AG20443 (cell line): ENCODE measurements at regions not wholly inside any gene's neighbourhood (a gene's known extent, or its start where the extent isn't known, plus 50 kb on each side); places are given as distances from the start of the nearest gene placed in this dataset.
"Not testable (repeated sequence)": the region's sequence is repeated elsewhere in the genome, so short reads cannot be mapped to it uniquely, and the experiment has no call there.

Source experiments
- DNase-seq: peaks from one replicate; pipeline ENCODE4 v3.0.0; 2012; ENCODE audit warnings: low spot score, mixed read lengths

DNA sequence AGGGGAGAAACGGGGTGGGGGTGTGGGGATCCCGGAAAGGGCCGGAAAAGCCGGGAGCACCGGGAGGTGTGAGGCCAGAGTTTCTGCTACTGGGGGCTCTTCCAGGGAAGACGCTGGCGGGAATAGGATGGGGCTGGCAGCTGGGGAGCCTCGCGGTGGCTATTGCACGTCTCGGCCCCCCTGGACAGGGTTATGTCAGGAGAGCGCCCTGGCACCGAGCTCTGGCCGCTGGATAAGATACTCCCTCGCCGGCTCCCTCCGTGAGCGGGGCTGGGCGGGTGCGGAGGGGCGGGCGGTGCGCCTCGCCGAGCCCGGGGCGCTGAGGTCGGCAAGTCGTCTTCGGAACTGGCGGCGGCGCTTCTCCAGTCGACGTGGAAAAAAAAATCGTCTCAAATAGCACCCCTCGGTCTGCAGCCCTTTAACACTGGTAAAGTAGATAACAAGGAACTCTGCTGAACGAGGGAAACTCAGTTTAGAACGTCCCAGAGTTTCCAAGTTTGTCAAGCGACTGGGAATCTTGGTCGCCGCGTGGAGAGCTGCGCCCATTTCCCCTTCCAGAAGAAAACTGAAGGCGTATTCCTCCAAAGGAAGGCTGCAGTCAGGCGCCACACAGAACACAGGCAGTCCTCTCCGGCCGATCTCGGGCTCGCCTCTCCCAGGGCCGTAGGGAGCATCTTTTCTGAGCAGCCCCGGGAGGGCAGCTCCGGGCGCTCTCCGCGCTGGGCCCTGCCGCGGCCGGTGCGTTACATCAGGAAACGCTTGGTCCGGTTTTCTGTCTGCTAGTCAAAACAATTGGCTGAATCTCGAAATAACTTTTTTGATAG is 115.1 kb downstream of the KCNRG start:
- peak; percentile 68 for DNase-seq

GRCh38 chr13:50131920-50132903 is 117.0 kb downstream of the KCNRG start:
- DNase-seq, result no peak

DNA sequence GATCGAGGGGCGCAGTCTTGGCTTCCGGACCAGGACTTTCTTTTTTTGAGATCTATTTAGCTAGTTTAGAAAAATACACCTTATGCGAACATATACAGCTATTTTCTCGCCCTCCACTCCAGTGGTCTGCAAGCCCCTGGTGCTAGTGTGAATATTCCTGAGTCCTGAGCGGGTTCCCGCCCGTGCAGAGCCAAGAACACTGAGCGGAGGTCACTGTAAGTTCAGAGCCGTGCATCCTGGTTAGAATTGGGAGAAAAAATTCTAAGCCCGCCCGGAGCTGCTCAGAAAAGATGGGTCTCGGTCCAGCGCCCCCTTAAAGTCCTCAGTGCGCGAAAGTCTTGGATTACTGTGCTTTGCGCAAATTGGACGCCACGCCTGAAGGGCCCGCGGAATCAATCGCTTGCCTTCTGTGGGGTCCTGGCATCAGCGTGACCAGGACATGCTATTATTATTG is 117.7 kb downstream of the KCNRG start:
- no peak for DNase-seq

GRCh38 chr13:50133358-50133953 is 118.2 kb downstream of the KCNRG start:
- no peak for DNase-seq

DNA sequence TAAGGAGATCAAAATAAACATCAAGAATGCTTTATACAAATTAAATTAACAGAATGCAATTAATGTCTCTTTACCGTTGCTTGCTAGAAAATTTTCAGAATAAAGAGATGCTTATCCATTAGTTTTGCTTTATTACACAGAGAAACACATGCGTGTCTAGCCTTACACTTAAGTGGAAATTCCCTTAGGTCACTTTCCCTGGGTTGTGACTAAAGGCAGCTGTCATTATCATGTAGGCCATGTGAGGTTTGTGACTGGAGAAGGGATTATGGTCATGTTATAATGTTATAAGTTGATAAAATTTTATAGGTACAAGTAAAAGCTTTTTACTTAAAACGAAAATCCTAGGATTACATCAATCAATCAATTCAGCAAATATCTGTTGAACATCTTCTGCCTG is 121.0 kb downstream of the KCNRG start:
- DNase-seq, result no peak

- DNase-seq, result no peak
Observed at GRCh38 chr13:50136678-50137077, 121.4 kb downstream of the KCNRG start.

DNA sequence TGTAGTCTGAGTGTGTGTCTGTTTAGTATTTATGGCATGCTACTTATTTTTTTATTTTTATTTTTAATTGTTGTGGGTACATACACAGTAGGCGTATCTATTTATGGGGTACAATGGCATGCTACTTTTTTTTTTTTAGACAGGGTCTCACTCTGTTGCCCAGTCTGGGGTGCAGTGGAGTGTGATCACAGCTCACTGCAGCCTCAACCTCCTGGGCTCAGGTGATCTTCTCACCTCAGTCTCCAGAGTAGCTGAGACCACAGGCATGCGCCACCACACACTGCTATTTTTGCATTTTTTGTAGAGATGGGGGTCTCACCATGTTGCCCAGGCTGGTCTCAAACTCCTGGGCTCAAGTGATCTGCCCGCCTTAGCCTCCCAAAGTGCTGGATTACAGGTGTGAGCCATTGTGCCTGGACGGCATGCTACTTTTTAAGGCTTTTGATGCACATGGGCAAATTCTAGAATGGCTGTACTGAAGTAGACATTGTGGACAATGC is 124.2 kb downstream of the KCNRG start:
- not testable (repeated sequence) for DNase-seq

DNA sequence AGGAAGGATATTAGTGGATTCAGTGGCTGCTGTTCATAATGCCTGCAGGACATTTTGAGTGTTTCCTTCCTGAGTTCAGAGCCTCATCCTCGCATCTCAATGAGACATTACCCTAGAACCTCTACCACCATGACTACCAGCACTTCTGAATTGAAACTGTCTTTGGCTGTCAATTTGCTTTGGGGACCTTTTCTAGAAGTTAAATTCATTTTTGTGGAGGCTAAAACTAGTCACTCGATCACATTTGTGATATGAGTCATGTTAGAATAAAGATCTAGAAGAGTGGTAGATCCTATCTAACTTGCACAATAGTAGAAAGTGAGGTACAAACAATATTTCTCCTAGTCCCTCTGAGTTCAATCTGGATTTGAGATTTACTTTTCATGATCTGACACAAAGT is 124.9 kb downstream of the KCNRG start:
- DNase-seq, result no peak

- peak; percentile 21 for DNase-seq
Observed at GRCh38 chr13:50140581-50141374, 125.5 kb downstream of the KCNRG start.

DNA sequence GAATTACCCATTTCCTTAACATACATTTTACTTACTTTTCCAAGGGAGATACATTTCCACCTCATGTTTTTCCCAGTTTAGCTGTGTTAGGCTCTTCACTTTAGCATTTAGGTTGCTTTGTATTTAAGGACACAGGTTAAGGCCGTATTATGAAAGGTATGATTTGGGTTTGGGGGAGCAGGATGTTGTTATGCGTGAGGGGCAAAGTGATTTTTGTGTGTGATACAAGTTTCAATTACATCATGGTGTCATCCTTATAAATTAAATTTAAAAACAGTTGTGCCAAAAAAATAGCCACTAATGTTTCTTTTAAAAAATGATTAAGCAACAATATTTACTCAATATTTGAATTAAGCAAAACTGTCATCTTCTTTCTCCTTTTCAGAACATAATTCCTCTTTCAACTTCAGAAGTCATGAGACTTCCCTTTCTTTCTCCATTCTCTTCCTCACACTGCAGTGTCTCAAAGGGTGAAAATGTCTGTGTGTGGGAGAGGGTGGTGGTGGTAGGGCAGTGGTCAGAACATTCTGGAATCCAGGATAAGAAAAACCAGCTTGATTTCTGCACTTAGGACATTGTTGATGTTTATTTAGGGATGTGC is 126.2 kb downstream of the KCNRG start:
- no peak for DNase-seq

DNA sequence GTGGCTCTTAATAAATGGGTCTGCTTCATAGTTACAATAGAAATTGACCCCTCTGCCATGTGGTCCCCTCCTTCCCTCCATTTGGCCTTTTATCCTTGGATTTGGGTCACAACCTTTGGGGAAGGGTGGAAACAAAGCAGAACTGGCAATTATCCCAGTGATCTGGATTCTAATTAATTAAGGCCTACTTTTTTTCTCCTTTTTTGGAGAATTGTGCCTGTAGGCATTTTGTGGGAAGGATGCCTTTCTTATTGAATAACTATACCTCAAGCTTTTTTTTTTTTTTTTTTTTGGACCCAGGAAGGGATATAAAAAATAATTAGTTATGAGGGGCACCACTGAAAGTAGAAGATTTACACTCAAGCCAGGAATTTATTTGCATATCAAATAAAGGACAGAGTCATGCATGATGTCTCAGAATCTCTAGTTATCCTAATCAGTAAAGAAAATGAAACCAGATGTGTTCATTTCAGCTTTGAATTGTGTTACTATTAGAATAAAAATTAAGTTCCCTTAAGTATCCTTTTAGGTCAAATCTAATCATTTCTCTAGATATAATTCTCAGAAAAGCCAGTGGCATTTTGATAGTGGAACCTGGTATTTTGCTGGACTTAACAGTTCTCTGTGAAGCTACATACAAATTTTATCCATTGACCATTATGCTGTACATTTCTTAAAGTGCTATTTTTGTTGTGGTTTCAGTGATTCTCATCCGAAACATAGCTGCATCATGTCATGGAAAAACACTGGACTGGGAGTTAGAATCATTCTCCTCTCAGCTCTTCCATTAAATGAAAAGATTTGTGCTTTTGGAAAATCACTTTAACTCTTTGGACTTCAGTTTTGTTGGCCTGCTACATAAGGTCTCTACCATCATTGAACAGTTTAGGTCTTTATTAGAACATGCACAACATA is 129.3 kb downstream of the KCNRG start:
- no peak for DNase-seq

DNA sequence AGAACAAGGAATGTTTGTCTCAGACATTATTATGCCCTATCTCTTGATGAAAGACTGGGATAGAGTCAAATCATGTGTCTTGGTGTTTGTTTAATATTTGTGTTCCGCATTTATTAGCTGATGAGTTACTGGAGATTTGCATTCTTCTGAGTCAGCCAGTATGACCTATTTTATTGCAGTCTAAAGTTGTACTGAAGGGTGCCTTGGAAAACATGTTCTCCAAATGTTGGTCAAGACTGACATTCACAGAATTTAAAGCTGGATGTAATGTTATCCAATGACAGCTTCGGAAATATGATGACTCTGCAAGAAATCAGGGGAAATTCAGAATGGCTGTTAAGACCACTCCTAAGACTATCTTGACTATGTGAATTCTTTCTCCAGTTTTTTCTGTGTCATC is 134.0 kb downstream of the KCNRG start:
- no peak for DNase-seq

DNA sequence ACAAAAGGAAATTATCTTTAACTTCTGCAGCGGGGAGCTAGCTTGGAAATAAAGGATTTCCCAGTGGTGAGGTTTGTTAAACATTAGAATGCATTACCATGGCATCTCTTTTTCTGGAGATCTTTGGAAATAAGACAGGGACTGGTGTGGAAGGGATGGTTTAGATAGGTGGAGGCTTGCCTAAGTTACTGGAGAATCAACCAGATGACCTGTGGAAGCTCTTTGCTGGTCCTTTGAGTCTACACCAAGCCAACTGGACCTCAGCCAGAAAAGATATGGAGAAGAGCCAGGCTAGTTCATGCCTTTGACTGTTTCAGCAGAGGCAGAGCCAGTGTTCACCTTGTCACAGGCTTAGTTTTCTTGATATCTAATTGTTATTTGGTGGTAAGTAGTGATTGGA is 134.7 kb downstream of the KCNRG start:
- DNase-seq, result no peak

- DNase-seq, result no peak
Observed at GRCh38 chr13:50152224-50152623, 137.0 kb downstream of the KCNRG start.

- no peak for DNase-seq
Observed at GRCh38 chr13:50152655-50153309, 137.5 kb downstream of the KCNRG start.

- no peak for DNase-seq
Observed at GRCh38 chr13:50153401-50153800, 138.2 kb downstream of the KCNRG start.

GRCh38 chr13:50153876-50154275 is 138.6 kb downstream of the KCNRG start:
- DNase-seq, result no peak

DNA sequence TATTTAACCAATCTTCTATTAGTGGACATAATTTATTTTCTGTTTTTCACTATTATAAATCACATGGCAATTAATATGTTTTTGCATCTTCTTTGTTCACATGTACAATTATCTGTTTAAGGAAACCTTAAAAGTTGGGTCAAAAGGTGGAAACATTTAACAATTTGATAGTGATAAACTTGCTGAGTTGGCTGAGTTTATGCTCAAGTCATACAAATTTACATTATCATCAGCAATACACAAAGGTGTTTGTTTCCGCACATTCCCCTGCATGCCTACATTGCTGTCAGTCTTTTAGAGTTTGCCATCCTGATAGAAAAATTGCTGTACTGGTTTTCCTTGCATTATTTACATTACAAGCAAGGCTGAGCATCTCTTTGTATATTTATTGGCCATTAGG is 139.5 kb downstream of the KCNRG start:
- no peak for DNase-seq

DNA sequence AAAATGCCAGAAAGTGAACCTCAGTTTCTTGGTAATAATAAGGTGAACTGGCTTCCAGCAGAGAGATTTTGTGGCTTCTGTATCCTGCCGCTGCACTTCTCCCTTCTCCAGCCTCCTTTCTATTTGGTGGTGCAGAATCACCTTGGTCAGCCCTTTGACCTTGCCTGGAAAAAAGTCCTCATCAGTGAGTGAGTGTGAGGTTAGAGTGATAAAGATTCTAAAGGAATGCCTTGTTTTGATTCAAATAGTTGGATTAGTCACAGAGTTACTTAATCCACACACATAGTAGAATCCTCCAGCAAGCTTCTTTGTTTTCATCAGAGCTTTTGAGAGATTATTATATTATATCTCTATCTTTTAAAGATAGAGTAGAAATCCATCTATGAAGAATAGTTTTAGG is 140.9 kb downstream of the KCNRG start:
- peak; percentile 67 for DNase-seq
